Endothelial cell of umbilical vein (primary cell): ENCODE measurements at regions not wholly inside any gene's neighbourhood (a gene's known extent, or its start where the extent isn't known, plus 50 kb on each side); places are given as distances from the start of the nearest gene placed in this dataset.

Experiments
- BruUV-seq: library from RNA; stranded (reverse); fragments of 400-500 nt; replicated peaks from 2 replicates; lab custom pipeline; 2021; lab: Mats Ljungman, UMichigan
- CTCF ChIA-PET: fragments of 300-600, 350-600 bp; sonication (Branson Sonifier 250); formaldehyde crosslinking; loops from one replicate; lab custom pipeline; 2021; ENCODE audit warnings: antibody characterized with exemption, inconsistent platforms; lab: Charles Lee
- POLR2A ChIA-PET: fragments of 300-600, 350-600 bp; sonication (Branson Sonifier 250); formaldehyde crosslinking; loops from one replicate; lab custom pipeline; 2021; ENCODE audit warnings: antibody characterized with exemption, inconsistent platforms; lab: Charles Lee
- DNase-seq: peaks from one replicate; pipeline ENCODE4 v3.0.0-alpha.2; 2011; ENCODE audit warnings: low read depth, low spot score
- FAIRE-seq: peaks from 2 replicates; lab custom pipeline; 2011; peaks lifted over from hg19 to GRCh38; lab: Jason Lieb, UNC
- H2AFZ ChIP-seq: 2 replicates; pipeline ENCODE4 v1.6.0; 2012; ENCODE audit warnings: low read depth, low read length, control low read depth, inconsistent platforms
- H3K27ac ChIP-seq: 2 replicates; pipeline ENCODE4 v1.5.1; 2011; ENCODE audit warnings: low read depth, mild to moderate bottlenecking, control low read depth, low read length, moderate library complexity; ENCODE audit not compliant: insufficient read depth
- H3K27me3 ChIP-seq, 2 experiments: 2 replicates each; pipeline versions ENCODE4 v1.6.0 to v1.6.1; 2011; ENCODE audit warnings: low read length in 2 of 2, mixed read lengths in 1 of 2; ENCODE audit not compliant: control insufficient read depth in 2 of 2, insufficient read depth in 2 of 2
- H3K36me3 ChIP-seq, 2 experiments: 2 replicates in 1 of 2; 3 replicates in 1 of 2; pipeline ENCODE4 v1.5.1; 2011; ENCODE audit warnings: low read length in 2 of 2, mild to moderate bottlenecking in 1 of 2, moderate library complexity in 1 of 2; ENCODE audit not compliant: control insufficient read depth in 2 of 2, insufficient read depth in 2 of 2; ENCODE audit errors: extremely low read depth in 1 of 2
- H3K4me1 ChIP-seq: 3 replicates; pipeline ENCODE4 v1.5.1; 2011; ENCODE audit warnings: mild to moderate bottlenecking, low read length; ENCODE audit not compliant: control insufficient read depth, insufficient read depth; ENCODE audit errors: extremely low read depth
- H3K4me2 ChIP-seq: 2 replicates; pipeline ENCODE4 v1.6.1; 2011; ENCODE audit warnings: low read length, control low read depth, mixed read lengths; ENCODE audit not compliant: insufficient read depth
- H3K4me3 ChIP-seq, 3 experiments: fragments of 200-600 bp in 1 of 3; sonication (generic), shearing (Covaris generic) in 1 of 3; replicated peaks in 1 of 3; 2 replicates each; pipeline ENCODE4 v1.5.1; 2011 to 2016; ENCODE audit warnings: control low read depth in 3 of 3, low read length in 3 of 3, mild to moderate bottlenecking in 2 of 3, inconsistent platforms in 1 of 3, low read depth in 1 of 3, moderate library complexity in 1 of 3; ENCODE audit not compliant: insufficient read depth in 1 of 3
- H3K79me2 ChIP-seq: 2 replicates; pipeline ENCODE4 v1.6.0; 2012; ENCODE audit warnings: low read length, inconsistent platforms; ENCODE audit not compliant: control insufficient read depth, insufficient read depth
- H3K9ac ChIP-seq: replicated peaks from 2 replicates; pipeline ENCODE3; 2011; ENCODE audit warnings: low read length, control low read depth; ENCODE audit not compliant: insufficient read depth; ENCODE audit errors: extremely low read depth
- H3K9me1 ChIP-seq: replicated peaks from 3 replicates; pipeline ENCODE4 v1.6.0; 2011; ENCODE audit warnings: mild to moderate bottlenecking, low read length; ENCODE audit not compliant: control insufficient read depth, insufficient read depth; ENCODE audit errors: extremely low read depth
- H3K9me3 ChIP-seq: replicated peaks from 2 replicates; pipeline ENCODE4 v1.5.1; 2012; ENCODE audit warnings: low read length, inconsistent platforms; ENCODE audit not compliant: control insufficient read depth, insufficient read depth
- H4K20me1 ChIP-seq: replicated peaks from 2 replicates; pipeline ENCODE3; 2011; ENCODE audit warnings: mild to moderate bottlenecking, low read length; ENCODE audit not compliant: control insufficient read depth, insufficient read depth; ENCODE audit errors: extremely low read depth
- CTCF ChIP-seq, 2 donors: IDR thresholded peaks; 1 replicate in 1 of 2; 2 replicates in 1 of 2; pipeline ENCODE4 v1.5.1; 2011; ENCODE audit warnings: low read length in 2 of 2, mild to moderate bottlenecking in 2 of 2, moderate library complexity in 2 of 2, control low read depth in 1 of 2, inconsistent platforms in 1 of 2, low read depth in 1 of 2; ENCODE audit not compliant: insufficient read depth in 1 of 2; ENCODE audit errors: extremely low read depth in 1 of 2
- EZH2 ChIP-seq: IDR thresholded peaks from 2 replicates; pipeline ENCODE4 v1.6.1; 2012; ENCODE audit warnings: borderline replicate concordance, low read depth, mild to moderate bottlenecking, moderate library complexity, low read length, inconsistent platforms; ENCODE audit not compliant: severe bottlenecking
- FOS ChIP-seq: IDR thresholded peaks from 2 replicates; pipeline ENCODE4 v1.6.1; 2011; ENCODE audit warnings: mild to moderate bottlenecking, low read length, moderate library complexity, borderline replicate concordance; ENCODE audit not compliant: insufficient read depth
- GATA2 ChIP-seq: IDR thresholded peaks from 2 replicates; pipeline ENCODE4 v1.7.0; 2011; ENCODE audit warnings: low read depth, mild to moderate bottlenecking, moderate library complexity, mixed read lengths, low read length; ENCODE audit not compliant: insufficient read length, insufficient read depth
- JUN ChIP-seq: IDR thresholded peaks from 2 replicates; pipeline ENCODE4 v1.6.1; 2011; ENCODE audit warnings: borderline replicate concordance, low read depth; ENCODE audit not compliant: insufficient read length, insufficient read depth
- MYC ChIP-seq: IDR thresholded peaks from one replicate; pipeline ENCODE4 v1.6.1; 2011; ENCODE audit warnings: mild to moderate bottlenecking, low read depth, low read length
- POLR2A ChIP-seq: IDR thresholded peaks from 2 replicates; pipeline ENCODE4 v1.6.1; 2012; ENCODE audit warnings: low read depth, mild to moderate bottlenecking, control low read depth, low read length
- POLR2AphosphoS5 ChIP-seq: IDR thresholded peaks from 2 replicates; pipeline ENCODE4 v1.6.1; 2012; ENCODE audit warnings: low read depth, mild to moderate bottlenecking, control low read depth, low read length, moderate library complexity; ENCODE audit not compliant: insufficient read depth
- dilution Hi-C: fragments of 300-500 bp; cut with MboI; formaldehyde crosslinking; loops from one replicate; pipeline ENCODE4 v1.15.0; 2019; ENCODE audit warnings: low sequenced_read_pairs; ENCODE audit not compliant: extremely low pct_ligation_motif_present
- intact Hi-C: fragments of 100-400 bp; cut with micrococcal nuclease; formaldehyde crosslinking; loops from one replicate; pipeline ENCODE4 v1.10.0; 2022
- TF ChIP-seq, protein P1 (sequence below): IDR thresholded peaks from 2 replicates; pipeline ENCODE4 v1.6.1; 2011; ENCODE audit not compliant: insufficient read depth, insufficient read length

GRCh38 chr13:99892196-99892613 lies 79.4 kb downstream of the ZIC5 start:
- Histone ChIP-seq H3K36me3 (no peaks in the 10 kb centered on the region), H3K9ac (no peak overlapping the region), H3K4me1 (peaks cover 5% of the 10 kb centered on the region), H4K20me1 (no peaks in the 10 kb centered on the region), H3K79me2 (no peaks in the 10 kb centered on the region), H3K9me1 (no peaks in the 10 kb centered on the region), H3K9me3 (no peaks in the 10 kb centered on the region), H3K4me3 (no peak overlapping the region), H2AFZ (no peak overlapping the region), H3K4me2 (no peak overlapping the region), H3K27ac (no peak overlapping the region), H3K27me3 (peaks cover 32 to 39% of the 10 kb centered on the region in 2 experiments)
- POLR2A ChIA-PET, result no interaction called here
- BruUV-seq, result no TSS peak
- dilution Hi-C loops, result no loop called here
- FAIRE-seq (no peak), DNase-seq (no peak)
- intact Hi-C loops, result no loop called here
- TF ChIP-seq JUN, result no peak
- TF ChIP-seq GATA2, result no peak
- TF ChIP-seq CTCF (IDR thresholded peaks at IDR 0.05; ENCODE audit: extremely low read depth in 1 of 2, insufficient read depth in 1 of 2, low read depth in 1 of 2, low read length in 2 of 2), result no peak
- no peak for TF ChIP-seq MYC
- no peak for TF ChIP-seq FOS
- TF ChIP-seq POLR2A, result no peak
- no peak for TF ChIP-seq POLR2AphosphoS5
- TF ChIP-seq EZH2, result no peak
- TF ChIP-seq, protein P1, sequence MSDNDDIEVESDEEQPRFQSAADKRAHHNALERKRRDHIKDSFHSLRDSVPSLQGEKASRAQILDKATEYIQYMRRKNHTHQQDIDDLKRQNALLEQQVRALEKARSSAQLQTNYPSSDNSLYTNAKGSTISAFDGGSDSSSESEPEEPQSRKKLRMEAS, result no peak
- CTCF ChIA-PET, result interaction anchor here (1.8 kb wide), 1 partner anchor 8 kb away, joined by 6 read pairs; no protein-coding TSS in a partner anchor
